Fibroblast of skin of left quadriceps (primary cell): ENCODE measurements at regions not wholly inside any gene's neighbourhood (a gene's known extent, or its start where the extent isn't known, plus 50 kb on each side); places are given as distances from the start of the nearest gene placed in this dataset.
"Not testable (repeated sequence)": the region's sequence is repeated elsewhere in the genome, so short reads cannot be mapped to it uniquely, and the experiment has no call there.

Experiments used
- DNase-seq, 2 experiments: peaks; one replicate each; pipeline ENCODE4 v3.0.0-alpha.2; 2013; ENCODE audit warnings: low read depth in 2 of 2

DNA sequence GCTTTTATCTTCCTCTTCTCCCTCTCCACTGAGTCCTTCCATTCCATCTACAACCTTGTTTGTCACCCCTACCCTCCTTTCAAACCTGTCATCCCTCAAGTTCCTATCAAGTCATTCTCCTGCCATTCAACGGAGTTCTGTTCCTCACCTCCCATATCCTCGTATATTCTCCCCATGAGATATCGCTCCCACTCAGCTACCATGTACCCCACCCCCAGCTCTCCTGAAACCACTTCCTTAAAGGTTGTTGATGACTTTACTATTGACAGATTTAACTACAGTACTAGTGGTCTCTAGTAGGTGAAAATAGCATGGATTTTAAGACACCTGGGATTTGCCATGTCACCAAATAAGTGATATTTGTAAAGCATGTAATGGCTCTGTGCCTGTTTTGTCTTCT, 107.4 kb upstream of the BARHL2 start:
- no peak for DNase-seq

DNA sequence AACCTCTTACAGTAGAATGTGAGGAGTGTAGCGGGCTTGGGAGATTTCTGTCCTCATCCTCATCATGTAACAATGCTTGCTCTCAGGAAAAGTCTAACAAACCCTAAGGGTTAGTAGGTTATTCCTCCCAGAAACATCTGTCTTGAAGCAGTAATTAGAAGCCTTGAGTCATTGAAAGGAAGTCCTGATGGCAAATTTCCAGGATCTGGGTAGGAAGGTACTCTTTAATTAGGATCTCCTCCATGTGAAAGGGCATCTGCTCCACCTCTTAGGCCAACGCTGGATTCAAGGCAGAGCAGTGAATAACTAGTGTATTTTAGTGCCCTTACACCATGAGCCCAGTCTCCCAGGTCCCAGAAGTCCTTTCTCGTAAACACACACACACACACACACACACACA, 106.6 kb upstream of the BARHL2 start:
- DNase-seq: no peak

GRCh38 chr1:90821788-90822359, 104.8 kb upstream of the BARHL2 start:
- DNase-seq: no peak

DNA sequence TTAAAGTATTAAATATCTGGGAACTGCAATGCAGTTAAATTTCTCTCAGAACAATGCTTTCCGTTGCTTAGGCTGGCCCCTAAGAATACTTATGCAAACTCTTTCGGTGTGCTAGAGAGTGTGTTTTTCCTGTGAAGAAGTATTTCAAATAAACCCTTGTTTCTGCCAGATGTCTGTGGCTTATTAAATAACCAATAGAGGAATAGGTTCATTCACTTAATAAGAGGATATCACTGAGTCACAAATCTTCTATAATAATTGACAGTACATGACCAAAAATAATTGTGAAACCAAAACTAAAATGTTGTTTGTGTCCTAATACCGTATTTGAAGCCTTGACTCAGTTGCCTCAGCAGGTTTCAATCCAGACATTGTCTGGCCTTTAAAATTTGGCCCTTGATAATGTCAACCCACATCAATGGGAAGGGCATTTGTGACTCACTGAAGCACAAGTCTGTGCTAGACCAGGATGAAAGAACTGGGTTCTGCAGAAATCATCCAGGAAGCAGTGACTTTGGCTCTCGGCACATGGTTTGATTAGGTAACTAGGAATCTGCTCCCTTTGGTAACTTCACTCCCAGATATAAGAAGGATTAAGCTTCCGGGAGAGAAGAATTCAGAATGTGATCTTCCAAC, 104.2 kb upstream of the BARHL2 start:
- DNase-seq: no peak

GRCh38 chr1:90820745-90821144, 103.6 kb upstream of the BARHL2 start:
- DNase-seq: no peak

DNA sequence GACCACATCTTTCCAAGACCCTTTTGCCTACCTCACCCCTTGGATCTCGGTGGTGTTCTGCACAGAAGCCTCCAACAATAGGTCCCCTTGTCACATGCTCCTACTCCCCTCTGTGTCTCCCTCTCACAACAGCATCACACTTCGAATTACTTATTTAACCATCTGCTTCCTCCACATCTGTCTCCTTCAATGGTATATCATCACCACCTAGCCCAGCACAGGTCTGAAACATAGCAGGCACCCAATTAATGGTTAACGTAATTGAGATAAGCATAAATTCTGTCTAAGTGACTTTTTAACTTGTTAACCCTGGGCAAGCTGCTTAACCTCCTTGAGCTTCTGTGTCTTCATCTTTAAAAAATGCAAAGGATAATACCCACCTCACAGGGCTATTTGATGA, 100.3 kb upstream of the BARHL2 start:
- no peak for DNase-seq

GRCh38 chr1:90812237-90812636, 95.1 kb upstream of the BARHL2 start:
- not testable (repeated sequence) for DNase-seq

- DNase-seq: not testable (repeated sequence)
Measured at GRCh38 chr1:90811444-90811950, 94.4 kb upstream of the BARHL2 start.

- DNase-seq: no peak
Measured at GRCh38 chr1:90810681-90811080, 93.6 kb upstream of the BARHL2 start.

- no peak for DNase-seq
Measured at GRCh38 chr1:90809996-90810395, 92.9 kb upstream of the BARHL2 start.

DNA sequence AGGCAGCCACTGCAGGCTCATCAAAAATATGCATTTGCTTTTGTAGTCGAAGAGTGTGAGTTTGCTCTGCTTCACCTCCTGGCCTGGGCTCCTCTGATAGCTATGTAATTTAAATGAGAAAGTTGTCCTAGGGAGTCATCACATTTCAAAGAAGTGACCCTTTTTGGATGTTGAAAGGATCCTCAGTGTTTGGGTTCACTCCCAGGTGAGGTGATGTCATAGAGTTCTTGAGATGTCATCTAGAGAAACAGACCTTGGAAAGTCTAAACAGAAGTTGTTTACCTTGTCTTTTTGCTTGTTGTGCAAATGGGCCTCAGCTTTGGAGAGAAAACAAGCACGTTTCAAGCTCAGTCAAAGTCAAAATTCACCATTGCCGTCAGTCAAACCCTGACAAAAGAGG, 92.0 kb upstream of the BARHL2 start:
- DNase-seq: no peak

GRCh38 chr1:90807329-90807728, 90.2 kb upstream of the BARHL2 start:
- DNase-seq: no peak

GRCh38 chr1:90802622-90803021, 85.5 kb upstream of the BARHL2 start:
- DNase-seq: no peak

DNA sequence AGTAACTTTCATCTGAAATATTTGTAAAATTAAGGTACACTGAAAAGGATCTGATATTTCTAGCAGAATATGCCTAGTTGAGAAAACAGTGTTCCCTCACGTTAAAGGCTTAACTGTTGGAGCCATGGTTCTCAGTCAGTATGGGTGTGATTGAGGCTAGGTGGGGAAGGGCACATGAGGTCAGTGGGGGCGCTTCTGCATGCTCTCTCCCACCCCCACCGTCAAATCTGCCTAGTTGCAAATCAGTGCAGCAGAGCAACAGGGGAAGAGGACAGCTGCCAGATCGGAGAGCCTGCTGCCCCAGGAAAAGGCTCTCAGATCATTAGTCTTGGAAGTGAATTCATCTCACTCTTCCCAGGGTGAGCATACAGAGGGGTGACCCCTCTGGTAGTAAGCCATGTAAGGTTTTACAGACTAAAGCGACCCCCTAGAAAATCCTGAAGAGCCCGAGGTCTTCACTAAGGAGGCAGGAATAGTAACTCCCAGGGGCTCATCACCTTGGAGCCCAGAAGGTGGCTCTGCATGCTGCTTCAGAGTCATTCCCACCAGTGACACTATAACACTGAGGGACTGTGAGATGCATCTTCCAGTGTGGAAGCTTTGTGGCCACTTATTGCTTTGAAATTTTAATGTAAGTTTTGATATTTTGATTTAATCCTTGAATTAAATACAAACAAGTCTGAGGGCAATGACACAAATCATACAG, 83.1 kb upstream of the BARHL2 start:
- no peak for DNase-seq

DNA sequence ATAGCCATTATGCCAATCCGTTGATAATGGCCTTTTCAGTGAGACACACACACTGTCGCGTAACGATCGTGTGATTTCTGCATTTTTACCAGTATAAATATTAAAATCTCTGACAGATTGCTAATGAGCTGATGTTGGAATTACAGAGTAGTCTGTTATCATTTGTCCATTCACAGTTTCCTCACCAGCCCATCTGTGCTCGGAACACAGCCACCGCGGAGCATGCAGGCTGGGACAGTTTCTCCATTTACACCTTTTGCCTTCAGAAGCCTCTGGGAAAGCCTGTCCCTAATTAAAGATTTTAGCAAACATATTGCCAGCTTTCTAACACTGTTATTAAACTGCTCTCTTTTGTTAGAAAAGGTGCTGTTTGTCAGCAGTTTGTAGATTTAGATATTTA, 82.2 kb upstream of the BARHL2 start:
- no peak for DNase-seq

DNA sequence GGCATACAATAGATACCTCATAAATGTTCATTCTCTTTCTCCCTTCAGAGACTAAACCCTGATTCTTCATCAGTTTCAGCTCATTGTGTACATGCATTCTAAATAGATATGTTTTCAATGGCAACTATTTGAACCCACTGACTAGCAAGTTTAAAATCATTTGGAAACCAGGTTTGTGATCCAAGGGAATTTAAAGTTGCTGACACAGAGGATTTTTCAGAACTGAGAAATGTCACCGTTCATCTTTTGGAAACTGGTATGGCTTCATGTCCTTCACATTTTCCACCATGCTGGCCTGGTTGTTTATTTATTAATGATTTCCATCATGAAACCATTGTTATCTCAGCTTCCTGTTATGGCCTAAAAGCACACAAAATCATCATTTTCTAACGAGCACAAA, 81.8 kb upstream of the BARHL2 start:
- DNase-seq: no peak

- DNase-seq: no peak
Measured at GRCh38 chr1:90798344-90798743, 81.2 kb upstream of the BARHL2 start.

- DNase-seq: no peak
Measured at GRCh38 chr1:90795431-90795830, 78.3 kb upstream of the BARHL2 start.

GRCh38 chr1:90786709-90787108, 69.6 kb upstream of the BARHL2 start:
- DNase-seq: no peak

DNA sequence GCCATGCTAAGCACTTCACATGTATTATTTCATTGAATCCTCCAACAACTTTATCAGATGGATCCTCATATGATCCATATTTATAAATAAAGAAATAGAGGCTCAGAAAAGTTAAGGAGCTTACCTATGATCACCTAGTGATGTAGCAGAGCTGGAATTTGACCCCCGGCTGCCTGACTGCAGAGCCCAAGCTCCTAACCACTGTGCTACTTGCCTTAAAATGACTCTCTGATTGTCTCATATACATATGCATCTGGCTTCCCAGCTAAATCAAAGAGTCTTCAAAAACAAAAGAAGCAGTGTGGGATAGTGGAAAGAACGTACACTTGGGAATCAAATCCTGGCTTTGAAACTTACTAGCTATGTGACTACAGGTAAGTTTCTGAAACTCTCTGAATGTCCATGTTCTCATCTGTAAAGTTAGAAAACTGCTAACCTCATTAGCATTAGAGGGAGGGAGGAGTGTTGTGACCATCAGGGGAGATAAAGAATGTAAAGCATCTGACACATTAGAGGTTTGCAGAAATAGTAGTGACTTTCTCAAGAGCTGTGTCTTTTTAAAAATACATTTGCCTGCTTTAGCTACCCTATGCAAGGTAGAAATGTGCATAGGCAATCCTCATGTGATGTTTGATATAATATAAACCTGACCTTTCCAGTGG, 67.2 kb upstream of the BARHL2 start:
- DNase-seq: no peak

GRCh38 chr1:90783181-90783580, 66.1 kb upstream of the BARHL2 start:
- DNase-seq: no peak

DNA sequence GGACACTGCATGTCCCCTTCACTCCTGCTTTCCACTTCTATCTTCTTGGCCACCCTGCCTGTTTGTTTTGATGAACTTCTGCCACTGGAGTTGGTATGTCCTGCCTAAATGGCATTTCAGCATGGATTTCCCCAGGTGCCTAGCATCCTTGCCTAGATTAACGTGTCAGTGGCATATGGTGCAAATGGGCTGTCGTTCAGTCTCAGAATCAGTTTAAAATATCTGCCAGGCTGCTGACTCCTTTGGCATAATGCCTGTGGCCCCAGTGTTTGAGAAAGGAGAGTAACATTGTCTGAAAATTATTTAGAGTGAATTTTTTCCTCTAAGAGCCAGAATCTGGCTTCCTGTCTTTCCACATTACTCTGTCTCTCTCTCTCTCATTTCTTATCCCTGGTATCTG, 64.9 kb upstream of the BARHL2 start:
- DNase-seq: no peak

GRCh38 chr1:90781534-90781933, 64.4 kb upstream of the BARHL2 start:
- no peak for DNase-seq
